GM19452 (cell line): ENCODE measurements at regions not wholly inside any gene's neighbourhood (a gene's known extent, or its start where the extent isn't known, plus 50 kb on each side); places are given as distances from the start of the nearest gene placed in this dataset.
"Not testable (repeated sequence)": the region's sequence is repeated elsewhere in the genome, so short reads cannot be mapped to it uniquely, and the experiment has no call there.

Experiments used
- ATAC-seq: cut with Tn5 transposase; IDR thresholded peaks from one replicate; pipeline ENCODE4 v1.9.1; 2021; ENCODE audit not compliant: unreplicated experiment

DNA sequence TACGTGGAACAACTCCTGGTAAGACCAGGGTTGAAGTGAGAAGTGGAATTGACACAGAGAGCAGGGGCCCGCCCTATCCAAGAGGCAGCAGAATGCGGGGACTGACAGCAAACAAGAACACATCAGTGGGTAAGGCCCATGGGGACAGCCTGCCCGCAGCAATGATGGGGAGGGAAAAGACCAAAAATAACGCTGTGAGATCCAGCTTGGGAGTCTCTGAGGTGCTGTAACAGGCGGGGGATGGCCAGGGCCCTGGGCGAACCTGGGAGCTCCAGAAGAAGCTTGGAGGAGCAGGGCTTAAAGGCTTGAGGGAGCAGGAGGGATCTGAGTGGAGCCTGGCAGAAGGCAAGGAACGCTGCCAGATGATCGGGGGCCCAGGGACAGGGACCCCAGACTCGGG lies 173.4 kb downstream of the TMEM200C start:
- ATAC-seq = no peak

DNA sequence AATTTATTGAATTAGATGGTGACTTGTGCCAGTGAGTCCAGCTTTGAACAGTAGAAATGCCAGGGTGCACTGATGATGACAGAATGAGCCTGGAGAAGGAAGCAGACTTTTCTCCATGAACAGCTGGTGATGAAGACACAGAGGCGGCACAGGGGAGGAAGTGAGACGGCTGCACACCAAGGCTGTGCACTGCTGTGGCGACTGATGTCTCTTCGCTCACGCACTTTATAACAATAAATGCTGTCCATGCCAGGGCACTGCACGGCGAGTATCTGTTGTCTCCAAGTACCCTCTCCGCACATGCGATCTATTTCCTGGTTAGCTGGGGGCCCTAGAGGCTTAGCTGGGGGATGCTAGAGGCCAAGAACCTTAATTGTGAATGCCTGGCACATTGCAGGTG lies 175.2 kb downstream of the TMEM200C start:
- ATAC-seq = no peak

DNA sequence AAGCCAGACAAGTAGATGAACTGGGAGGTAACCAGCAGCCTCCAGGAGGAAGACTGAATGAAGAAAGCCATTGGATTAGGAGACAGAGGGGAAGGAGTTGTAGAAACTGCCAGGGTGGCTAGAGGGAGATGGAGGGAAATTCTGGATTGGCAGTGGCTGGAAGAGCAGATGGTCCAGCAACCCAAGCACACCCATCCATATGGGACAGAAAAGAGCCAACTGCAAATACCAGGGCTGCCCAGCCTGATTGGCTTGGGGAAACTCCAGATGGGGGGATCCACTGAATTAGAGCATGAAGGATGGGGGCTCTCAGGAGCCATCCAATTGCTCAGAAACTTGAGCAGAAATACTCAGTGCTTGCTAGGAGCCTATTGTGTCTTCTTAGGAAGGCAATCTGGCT lies 173.5 kb upstream of the EPB41L3 start:
- no peak for ATAC-seq

DNA sequence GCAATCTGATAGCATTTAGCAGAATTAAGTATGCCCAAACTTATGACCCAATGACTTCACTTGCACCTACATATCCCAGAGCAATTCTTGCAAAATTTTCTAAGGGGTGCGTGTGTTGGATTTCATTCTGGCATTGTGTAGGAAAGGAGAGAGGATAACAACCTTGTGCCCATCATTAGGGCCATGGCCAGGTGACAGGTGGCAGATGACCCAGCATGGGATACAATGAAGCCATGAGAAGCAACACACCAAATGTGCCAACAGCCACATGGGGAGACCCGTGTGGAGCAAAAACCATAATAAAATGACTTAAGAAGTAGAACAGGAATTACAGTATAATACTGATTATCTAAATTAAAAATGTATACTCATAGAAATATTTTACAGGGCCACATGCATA lies 166.9 kb upstream of the EPB41L3 start:
- no peak for ATAC-seq

DNA sequence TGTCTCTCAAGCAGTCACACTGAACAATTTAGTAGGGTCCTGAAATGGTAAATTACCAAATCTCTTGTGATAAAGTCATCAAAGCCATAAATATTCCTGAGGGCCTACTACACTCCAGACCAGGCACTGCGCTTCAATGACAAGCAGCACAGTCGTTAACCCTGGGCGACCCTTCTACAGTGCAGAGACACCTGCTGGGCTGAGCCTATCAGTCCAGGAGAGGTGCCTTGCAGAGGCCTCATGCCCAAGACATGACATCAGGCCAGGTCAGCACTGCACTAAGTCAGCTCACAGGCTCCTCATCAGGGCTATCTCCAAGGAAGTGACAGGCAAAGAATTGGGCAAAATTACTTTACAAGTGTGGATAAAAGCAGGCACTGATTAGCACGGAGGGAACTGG lies 166.4 kb upstream of the EPB41L3 start:
- no peak for ATAC-seq

DNA sequence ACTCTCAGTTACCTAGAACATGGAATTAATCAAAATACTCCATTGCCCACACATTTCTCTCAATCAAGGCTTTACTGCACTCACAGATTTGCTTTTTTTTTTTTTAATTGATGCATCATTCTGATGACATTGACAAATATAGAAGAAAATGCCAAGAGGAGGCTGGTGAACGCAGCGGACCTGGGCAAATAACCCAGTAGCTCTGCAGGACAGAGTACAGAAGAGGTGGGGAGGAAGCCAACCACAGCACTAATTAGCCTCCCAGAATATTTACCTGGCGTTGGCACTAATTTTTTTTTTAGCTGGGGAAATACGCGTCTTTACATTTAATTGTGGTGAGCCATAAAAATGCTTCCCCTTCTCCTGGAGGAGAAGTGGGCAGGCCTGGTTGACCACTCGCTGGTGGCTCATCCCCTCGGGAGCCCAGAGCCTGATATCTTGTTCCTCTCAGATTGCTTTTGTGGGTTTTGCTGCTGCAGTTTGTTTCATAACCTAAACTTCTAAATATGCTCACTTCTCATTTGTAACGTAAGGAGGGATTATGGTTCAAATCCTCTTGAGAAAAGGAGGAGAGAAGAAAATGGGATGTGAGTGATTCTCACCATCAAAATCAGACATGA lies 165.8 kb upstream of the EPB41L3 start:
- ATAC-seq = no peak

DNA sequence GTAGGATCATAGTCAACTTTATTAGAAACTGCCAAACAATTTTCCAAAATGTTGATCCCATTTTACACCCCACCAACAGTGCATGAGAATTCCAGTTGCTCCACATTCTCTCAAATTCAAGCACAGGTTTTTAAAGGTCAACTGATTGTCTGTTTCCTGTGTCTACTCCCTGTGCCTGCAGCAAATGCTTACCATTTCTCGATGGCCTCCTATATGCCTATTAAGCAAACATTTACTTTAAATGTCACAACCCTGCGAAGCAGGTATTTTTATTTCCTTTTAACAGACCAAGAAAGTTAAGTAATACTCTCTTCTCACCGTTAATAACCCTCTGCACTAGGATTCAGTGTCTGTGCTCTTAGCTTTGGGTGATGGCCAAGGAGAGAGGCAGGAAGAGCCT lies 163.8 kb upstream of the EPB41L3 start:
- no peak for ATAC-seq

DNA sequence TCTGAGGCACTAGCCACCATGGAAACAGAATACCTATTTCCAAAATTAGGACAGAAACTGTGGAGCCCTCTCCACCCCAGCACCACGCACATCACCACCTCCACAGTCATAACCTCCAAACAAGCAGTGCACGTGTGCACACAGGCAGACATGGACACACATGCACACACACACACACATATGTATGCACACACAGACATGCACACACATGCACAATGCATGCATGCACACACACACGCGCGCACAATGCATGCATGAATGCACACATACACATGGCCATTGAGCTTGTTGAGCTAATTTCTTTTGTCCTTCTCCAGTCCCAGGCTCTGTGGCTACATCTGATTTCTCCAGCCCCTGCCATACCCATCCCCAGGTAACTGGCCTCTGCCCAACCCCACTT lies 161.6 kb upstream of the EPB41L3 start:
- ATAC-seq = no peak

DNA sequence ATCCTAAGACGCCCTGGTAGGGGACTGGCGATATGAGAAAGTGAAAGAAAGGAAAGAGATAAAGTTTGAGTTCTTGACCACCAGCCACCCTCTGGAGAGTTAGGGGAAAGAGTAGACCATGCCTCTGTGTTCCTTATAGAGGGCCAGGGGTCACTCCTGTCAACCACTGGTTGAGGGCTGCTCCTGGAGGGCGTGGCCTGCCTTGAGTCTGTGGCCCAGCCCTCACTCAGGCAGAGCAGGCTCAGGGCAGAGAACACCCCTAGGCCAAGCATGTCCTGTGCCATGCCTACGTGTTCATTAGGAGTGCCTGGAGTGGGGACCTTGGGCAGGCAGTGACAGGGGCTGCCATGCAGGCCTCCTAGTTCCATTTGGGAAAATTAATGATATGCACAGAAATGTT lies 161.1 kb upstream of the EPB41L3 start:
- ATAC-seq = no peak

DNA sequence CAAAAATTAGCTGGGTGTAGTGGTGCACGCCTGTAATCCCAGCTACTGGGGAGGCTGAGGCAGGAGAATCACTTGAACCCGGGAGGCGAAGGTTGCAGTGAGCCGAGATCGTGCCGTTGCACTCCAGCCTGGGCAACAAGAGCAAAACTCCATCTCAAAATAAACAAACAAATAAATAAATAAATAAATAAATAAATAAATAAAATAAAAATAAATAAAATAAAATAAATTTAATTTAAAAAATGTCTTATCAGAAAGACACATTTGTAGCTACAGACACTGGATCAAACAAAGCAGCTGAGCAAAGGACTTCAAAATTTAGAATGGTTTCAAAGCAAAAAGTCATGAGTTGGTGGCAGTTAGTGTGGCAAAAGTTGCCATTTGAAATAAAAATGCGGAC lies 158.2 kb upstream of the EPB41L3 start:
- ATAC-seq = not testable (repeated sequence)

DNA sequence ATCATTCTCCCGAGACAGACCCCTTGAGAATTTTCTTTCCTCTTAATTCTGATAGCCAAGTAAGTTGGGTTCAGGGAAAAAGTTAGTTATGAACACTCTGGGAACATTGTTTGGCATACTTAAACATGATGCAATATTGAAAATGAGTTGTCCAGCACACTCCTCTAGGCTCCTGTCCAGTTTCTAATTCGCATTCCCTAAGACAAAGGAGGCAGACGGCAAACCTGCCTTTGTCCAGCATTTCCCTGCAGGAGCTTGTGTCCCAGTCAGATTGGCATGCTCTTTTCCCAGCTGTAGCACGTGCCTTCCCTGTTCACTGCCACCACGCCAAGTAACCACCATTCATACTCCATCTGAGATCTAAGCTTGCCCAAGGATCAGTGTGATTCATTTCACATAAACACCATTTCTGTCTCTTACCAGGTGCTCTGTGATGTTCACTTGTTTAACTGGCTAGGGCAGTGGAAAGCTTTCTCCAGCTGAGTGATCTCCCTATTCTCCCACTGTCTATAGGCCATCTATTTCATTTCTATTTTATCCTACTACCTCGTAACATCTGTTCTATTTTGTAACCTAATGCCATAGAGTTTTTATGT lies 150.0 kb upstream of the EPB41L3 start:
- ATAC-seq = no peak

DNA sequence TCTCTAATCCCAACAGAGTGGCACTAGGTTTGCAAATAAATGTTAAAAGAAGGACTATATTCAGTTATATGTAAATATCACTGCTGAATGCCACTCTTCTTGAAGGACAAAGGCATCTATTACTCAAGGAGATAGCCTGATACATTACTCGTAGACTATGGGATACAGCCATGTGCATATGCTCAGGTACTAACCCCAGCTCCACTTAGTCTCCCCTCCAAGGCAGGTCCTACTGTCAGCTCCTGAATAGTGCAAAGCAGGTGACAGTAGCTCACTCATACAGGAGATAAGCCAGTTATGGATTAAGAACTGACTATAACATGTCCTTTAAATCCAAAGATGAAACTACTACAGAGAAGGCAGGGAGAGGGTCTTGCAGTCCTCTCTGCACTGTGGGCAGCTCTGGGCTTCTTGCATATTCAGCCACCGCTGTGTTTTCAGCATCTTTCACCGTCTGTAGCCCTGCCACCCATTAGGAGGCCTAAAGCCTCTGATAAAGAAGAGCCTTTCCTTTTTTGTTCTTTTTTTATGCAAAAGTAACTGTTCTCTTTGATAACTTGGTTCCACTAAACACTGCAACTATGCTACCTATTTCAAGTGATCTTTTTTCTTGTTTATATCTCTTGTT lies 135.1 kb upstream of the EPB41L3 start:
- ATAC-seq = no peak

DNA sequence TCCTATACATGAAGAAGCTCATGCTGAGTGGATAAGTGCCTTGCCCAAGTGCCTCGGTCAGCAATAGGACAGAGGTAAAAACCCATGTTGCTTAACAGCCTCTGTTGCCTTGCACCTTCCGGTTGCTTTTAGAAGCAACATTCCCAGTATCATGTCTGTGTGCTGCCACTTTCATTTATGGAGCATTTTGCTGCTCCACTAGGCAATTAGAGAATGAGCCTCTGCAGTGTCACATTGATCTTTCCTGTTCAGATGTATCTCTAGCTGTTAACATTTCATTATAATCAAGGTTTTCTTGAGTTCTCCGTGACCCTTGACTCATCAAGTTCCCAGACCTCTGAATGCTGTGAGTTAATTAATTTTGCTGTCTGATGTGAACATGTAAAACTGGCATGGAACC lies 134.5 kb upstream of the EPB41L3 start:
- ATAC-seq = no peak

DNA sequence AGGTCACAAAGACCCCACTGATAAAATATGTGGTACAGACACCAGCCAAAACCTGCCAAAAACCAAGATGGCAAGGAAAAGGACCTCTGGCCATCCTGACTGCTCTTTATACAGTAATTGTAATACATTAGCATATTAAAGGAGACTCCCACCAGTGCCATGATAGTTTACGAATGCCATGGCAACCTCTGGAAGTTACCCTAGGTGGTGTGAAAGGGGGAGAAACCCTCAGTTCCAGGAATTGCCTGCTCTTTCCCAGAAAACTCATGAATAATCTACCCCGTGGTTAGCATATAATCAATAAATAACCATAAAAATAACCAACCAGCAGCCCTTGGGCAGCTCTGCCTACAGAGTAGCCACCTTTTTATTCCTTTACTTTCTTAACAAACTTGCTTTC lies 129.8 kb upstream of the EPB41L3 start:
- no peak for ATAC-seq

DNA sequence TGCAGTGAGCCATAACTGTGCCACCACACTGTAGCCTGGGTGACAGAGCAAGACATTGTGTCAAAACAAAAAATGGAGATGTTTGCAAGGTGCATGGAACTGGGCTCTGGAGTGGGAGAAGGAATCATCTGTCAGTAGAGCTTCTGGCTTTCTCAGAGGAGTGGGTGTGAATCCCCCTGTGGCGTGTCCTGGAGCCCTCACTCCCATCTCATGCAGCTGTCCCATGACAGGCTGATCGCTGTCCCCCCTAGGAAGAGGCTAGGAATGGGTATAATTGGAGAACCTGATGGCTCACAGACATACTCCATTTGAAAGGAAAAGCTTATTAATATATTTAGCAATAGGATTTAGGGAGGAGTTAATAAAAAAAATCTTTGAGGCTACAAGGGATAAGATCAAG lies 125.8 kb upstream of the EPB41L3 start:
- ATAC-seq = no peak

DNA sequence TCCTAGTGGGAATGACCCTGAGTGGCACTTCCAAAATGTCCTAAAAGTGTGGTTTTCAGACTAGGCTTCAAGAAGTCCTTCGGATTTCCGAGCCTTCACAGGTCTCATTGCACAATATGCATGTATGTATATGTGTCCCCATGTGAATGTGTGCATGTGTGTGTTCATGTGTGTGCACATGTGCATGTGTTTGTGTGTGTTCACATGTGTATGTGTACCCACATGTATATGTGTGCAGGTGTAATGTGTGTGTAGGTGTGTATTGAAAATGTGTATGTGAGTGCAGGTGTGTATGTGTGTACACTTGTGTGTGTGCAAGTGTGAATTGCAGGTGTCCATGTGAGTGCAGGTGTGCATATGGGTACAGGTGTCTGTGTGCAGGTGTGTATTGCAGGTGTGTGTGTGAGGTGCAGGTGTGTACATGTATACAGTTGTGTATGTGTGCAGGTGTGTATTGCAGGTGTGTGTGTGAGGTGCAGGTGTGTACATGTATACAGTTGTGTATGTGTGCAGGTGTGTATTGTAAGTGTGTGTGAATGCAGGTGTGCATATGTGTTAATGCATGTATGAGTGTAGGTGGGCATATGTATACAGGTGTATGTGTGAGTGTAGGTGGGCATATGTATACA lies 124.4 kb upstream of the EPB41L3 start:
- ATAC-seq = no peak

DNA sequence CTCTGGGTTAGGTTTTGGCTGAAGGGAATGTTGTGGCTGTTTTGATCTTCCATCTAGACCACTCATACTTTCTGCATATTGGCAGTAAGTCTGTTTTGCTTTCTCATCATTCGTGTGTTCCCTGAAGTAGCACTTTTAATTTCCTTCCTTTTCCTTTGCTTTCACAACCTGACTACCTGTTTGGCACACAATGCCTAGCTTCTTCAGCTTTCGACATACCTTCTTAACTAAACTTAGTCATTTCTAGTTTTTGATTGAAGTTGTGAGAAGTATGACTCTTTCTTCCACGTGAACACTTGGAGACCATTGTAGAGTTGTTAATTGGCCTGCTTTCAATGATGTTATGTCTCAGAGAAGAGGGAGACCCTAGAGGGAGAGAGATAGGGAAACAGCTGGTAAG lies 123.6 kb upstream of the EPB41L3 start:
- no peak for ATAC-seq

DNA sequence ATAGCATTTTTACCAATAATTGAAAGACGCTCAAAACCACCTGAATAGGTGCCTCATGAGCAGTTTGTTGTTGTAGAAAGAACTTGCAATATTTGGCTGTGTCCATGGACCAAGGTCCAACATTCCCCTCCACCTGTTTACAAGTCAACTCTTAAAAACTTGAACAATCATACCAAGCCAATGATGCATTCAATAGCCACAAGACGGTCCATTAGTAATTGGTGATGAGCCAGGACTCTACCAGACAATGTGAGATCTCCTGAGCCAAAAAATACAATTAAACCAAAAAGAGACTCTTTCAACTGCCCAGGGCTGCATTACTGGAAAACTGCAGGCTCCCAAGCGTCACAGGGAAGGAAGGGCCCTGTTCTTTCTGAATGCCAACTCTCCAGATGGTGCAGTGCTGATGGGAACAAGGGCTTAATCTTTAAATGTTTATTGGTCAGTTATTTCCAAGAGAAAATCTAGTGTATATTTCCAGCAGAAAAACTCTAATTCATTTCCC lies 118.8 kb upstream of the EPB41L3 start:
- ATAC-seq = no peak

DNA sequence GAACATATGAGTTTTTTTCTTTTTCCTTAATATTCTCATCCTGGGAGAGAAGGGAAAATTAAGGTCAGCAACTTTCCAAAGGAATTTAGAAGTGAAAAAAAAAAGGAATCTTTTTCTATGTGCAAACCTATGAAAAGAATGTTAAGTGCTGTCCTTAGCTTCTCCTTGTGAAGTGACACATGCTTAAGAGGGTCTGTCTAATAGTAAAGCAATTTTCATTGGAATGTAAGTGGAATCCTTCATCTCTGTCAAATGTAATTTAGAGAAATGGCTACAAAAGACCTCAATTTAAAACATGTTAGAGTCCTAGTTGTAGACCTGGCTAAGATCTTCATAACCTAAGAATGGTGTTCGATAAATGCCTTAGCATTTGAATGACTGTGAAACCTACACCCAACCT lies 117.4 kb upstream of the EPB41L3 start:
- ATAC-seq = no peak

DNA sequence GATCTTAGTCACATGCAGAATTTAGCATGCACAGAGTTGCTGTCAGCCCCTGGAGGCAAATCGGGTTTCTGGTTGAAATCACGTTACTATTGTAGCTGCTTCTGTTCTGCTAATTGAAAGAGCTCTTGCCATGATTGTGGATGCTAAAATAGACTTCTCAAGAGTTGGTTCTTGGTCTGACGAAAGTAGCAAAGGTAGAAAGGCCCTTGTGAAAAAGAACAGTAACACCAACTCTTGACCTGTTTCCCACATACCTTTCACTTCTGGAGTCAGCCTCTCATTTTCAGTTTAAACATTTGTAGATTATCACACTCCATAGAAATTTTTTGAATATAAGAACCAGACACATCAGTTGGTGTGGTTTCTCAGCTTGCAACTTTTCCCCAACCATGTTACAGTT lies 110.0 kb upstream of the EPB41L3 start:
- no peak for ATAC-seq

DNA sequence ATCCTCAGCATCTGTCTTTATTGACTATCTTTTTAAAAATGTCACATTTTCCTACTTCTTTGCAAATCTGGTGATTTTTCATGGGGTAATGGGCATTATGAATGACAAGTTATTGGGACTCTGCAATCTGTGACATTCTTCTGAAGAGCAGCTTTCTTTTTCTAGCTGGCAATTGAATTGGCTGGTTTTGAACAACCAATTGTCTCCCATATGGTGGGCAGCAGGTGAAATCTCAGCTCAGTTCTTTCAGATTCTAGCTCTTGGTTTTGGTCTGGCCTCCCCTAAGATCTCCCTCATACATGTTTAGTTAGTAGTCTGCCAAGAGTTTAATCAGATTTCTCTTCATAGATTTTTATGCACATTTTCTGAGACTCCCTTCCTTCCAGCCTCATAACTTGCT lies 107.9 kb upstream of the EPB41L3 start:
- no peak for ATAC-seq

DNA sequence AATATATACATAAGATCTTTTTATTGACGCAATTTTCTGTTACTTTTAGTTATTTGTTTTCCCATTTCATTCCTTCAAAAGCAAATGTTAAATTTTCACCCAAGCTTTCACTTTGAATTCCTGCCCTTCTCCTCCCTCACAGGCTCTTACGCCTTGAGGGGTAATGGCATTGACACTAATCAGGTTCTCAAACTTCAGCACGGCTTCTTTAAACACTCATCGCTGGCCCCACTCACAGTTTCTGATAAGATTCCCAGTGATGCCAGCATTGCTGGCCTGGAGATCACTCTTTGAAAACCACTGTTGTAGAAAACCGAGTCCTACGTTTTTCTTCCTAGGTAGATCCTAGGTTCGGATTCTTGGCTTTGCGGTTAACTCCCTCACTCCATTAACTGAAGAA lies 105.6 kb upstream of the EPB41L3 start:
- no peak for ATAC-seq
